HG02981 (cell line): ENCODE measurements at regions not wholly inside any gene's neighbourhood (a gene's known extent, or its start where the extent isn't known, plus 50 kb on each side); places are given as distances from the start of the nearest gene placed in this dataset.
"Not testable (repeated sequence)": the region's sequence is repeated elsewhere in the genome, so short reads cannot be mapped to it uniquely, and the experiment has no call there.

Experiments used
- ATAC-seq: cut with Tn5 transposase; IDR thresholded peaks from one replicate; pipeline ENCODE4 v1.9.1; 2021; ENCODE audit warnings: mild to moderate bottlenecking, moderate library complexity; ENCODE audit not compliant: unreplicated experiment

- ATAC-seq: no peak
Observed at GRCh38 chr21:14757533-14758327, 211.6 kb upstream of the SAMSN1 start.

GRCh38 chr21:14755086-14755485 lies 209.0 kb upstream of the SAMSN1 start:
- ATAC-seq: no peak

- ATAC-seq: no peak
Observed at GRCh38 chr21:14754682-14755081, 208.6 kb upstream of the SAMSN1 start.

DNA sequence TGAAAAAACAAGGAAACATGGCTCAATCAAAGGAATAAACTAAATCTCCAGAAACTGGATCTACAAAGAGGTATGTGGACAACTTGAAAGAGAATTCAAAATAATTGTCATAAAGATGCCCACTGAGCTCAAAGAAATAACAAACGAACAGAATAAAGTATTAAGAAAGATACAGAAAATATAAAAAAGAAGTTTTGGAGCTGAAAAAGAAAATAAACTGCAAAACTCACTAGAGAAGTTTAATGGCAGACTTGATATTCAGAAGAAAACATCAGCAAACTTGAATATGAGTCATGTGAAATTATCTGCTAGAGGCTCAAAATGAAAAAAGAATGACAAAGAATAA lies 208.1 kb upstream of the SAMSN1 start:
- ATAC-seq: no peak

DNA sequence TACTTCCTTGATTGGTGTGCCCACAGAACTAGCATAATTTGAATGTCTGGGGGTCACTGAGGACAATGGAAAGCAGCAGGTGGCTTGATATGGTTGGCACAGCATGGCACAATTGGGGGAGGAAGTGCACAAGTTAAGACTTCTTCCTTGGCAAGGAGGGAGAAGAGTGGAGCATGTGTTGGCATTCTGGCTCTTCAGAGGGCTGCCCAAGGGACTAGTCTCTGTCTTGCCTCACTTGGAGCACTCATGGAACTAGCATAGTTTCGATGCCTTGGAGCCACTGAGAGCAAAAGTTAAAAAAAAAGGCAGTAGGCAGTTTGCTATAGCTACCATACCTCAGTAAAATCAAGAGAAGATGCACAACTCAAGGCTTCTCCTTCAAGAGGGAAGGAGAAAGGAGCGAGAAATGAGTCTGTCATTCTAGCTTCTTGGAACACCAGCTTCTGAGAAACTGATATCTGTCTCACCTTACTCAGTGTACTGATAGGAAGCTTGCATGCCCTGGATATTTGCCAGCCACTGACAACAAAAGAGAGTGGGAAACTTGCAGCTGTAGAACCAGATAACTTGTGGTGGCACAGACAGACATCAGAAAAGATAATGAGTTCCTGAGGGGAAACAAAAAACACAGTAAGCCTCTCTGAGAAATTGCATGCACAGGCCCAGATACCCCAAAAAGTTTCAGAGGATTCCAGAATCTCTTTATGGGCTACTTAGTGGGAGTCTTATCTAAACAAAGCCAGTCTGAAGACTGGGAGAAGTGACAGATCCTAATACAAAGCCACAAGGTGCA lies 207.5 kb upstream of the SAMSN1 start:
- ATAC-seq: no peak

DNA sequence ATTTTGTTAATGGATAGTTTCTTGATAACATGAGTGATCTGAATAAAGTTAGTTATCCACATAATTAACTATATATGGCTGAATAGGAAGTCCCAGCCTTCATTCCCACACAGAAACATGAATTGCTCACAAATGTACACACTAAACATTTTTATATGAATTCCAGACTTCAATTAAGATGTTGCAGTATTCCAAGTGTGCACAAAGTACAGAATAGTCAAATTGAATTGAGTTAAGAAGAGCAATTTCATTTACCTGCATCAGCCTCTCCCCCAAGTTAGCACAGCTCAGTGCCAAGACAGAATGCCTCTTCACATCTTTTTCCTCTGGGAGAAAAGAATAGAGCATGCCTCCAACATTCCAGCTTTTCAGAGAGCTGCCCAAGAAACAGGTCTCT lies 207.0 kb upstream of the SAMSN1 start:
- no peak for ATAC-seq

- ATAC-seq: no peak
Observed at GRCh38 chr21:14752345-14752909, 206.3 kb upstream of the SAMSN1 start.

GRCh38 chr21:14751602-14752344 lies 205.7 kb upstream of the SAMSN1 start:
- no peak for ATAC-seq

DNA sequence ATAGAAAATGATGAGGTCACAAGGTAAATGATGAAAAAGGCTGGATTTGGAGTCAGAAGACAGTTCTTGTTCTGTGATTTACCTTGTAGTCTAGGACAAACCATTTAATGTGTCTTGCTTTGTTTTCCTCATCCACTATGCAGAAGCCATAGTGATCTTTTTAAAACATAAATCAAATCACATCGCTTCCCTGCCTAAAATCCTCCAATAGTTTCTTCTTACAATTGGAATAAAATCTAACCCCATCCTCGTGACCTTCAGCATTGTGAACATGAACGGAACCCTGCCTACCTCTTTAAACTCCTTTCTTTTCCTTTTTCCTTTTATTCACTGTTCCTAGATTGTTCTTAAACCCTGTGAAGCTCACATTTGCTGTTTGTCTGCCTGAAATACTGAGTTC lies 204.9 kb upstream of the SAMSN1 start:
- no peak for ATAC-seq

DNA sequence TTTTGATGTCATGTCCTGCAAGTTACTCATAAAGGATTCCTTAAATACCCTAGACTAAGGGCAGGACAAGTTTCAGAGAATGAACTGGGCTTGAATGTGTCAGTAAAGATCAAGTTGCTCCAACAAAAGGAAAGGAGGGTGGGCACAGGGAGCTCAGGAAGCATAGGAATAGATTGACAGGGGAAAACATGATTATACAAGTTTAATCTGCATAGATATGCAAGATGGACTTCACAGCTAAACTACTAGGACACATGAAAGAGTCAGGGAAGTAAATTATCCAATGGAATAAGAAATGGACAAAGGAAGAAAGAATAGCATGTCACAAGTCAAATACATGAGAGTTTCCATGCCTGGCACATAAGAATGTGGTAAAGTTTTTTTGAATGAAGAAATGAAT lies 203.9 kb upstream of the SAMSN1 start:
- no peak for ATAC-seq

- ATAC-seq: no peak
Observed at GRCh38 chr21:14748662-14749061, 202.5 kb upstream of the SAMSN1 start.

DNA sequence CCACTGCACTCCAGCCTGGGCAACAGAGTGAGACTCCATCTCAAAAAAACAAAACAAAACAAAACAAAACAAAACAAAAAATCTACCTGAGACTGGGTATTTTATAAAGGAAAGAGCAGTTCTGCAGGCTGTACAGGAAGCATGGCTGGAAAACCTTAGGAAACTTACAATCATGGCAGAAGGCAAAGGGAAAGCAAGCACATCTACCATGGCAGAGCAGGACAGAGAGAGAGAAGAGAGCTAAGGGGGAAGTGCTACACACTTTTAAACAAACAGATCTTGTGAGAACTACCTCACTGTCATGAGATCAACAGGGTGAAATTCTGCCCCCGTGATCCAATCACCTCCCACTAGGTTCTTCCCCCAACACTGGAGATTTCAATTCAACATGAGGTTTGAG lies 198.3 kb upstream of the SAMSN1 start:
- ATAC-seq: no peak

GRCh38 chr21:14742119-14742518 lies 196.0 kb upstream of the SAMSN1 start:
- ATAC-seq: no peak

DNA sequence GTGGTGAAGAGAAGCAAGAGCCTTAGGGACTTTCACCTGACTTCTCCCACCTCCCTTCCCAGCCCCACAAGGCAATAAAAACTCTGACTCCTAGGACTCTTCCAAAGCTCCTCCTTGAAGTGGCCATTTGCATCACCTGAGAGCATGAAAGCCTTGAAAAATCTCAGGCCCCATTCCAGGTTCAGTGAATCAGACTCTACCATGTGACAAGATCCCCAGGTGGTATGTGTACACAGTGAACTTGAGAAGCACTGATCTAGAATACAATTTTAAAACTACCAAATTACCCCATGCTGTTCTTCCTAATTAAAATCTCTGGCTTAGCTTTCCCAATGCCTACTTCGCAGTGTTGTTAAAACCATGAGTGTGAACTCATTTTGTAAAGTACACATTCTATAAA lies 195.1 kb upstream of the SAMSN1 start:
- ATAC-seq: no peak

GRCh38 chr21:14740692-14741091 lies 194.6 kb upstream of the SAMSN1 start:
- ATAC-seq: no peak

GRCh38 chr21:14740116-14740515 lies 194.0 kb upstream of the SAMSN1 start:
- ATAC-seq: no peak

- no peak for ATAC-seq
Observed at GRCh38 chr21:14739590-14739989, 193.5 kb upstream of the SAMSN1 start.

GRCh38 chr21:14738576-14738975 lies 192.5 kb upstream of the SAMSN1 start:
- not testable (repeated sequence) for ATAC-seq

- peak; percentile 44 for ATAC-seq
Observed at GRCh38 chr21:14737922-14738321, 191.8 kb upstream of the SAMSN1 start.

DNA sequence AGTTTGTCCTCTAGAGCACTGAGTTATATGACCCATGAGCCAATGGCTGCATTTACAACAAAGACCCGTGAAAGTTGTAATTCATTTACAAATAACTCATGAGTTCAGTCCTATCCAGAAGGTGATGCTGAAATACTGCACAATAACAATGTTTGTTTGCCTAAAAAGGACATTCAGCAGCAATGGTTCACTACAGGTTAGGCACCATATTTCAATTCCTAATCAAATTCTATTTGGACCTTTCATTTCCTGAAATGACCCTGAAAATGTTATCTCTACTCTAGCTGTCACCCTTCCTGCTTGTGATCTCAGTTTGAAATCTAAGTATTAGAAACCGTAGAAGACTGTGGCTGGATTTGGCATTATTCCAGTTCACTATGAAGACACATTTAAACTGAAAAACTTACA lies 191.2 kb upstream of the SAMSN1 start:
- no peak for ATAC-seq

DNA sequence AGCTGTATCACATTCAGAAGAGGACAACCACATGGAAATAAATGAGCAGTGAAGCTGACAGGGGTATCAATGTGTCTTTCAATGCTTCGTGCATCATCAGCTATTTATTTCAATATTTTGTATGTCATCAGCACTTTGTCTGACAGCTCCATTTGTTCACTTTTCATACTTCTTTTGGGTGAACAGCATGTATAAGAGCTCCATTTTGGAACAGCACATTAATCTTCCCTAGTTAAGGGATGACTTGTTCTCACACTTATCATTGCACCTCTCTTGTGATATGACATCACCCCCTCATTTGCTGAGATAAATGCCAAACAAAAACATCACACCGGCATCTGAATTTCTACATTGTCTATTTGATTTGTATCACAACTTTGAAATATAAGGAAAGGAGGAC lies 190.6 kb upstream of the SAMSN1 start:
- ATAC-seq: no peak
